K562 (cell line): ENCODE measurements at regions not wholly inside any gene's neighbourhood (a gene's known extent, or its start where the extent isn't known, plus 50 kb on each side); places are given as distances from the start of the nearest gene placed in this dataset.

Experiments used
- ATAC-seq: fragments of 200-7000 bp; cut with Tn5 transposase; 3 replicates; pipeline ENCODE4 v1.9.1; 2020; ENCODE audit warnings: moderate library complexity
- BruUV-seq: library from RNA; stranded (reverse); fragments of 400-500 nt; replicated peaks from 2 replicates; lab custom pipeline; 2021; lab: Mats Ljungman, UMichigan
- CTCF ChIA-PET: fragments of 300-600 bp; formaldehyde crosslinking; extraction: SDS; loops from one replicate; lab custom pipeline; 2021; ENCODE audit warnings: low intra/inter-chr PET ratio; lab: Yijun Ruan, JAX
- POLR2A ChIA-PET: fragments of 300-600, 350-650 bp; sonication (Branson Sonifier 250); formaldehyde crosslinking; extraction: SDS; loops from one replicate; lab custom pipeline; 2021; ENCODE audit warnings: antibody characterized with exemption, inconsistent platforms; lab: Yijun Ruan, JAX
- DNase-seq, 4 experiments: peaks; one replicate each; pipeline versions ENCODE4 v3.0.0 to v3.0.0-alpha.2; 2011 to 2018; ENCODE audit warnings: low spot score in 3 of 4, mixed read lengths in 3 of 4; ENCODE audit errors: extremely low read depth in 1 of 4
- FAIRE-seq: peaks from 2 replicates; lab custom pipeline; 2011; peaks lifted over from hg19 to GRCh38; lab: Jason Lieb, UNC
- H2AFZ ChIP-seq: 2 replicates; pipeline ENCODE4 v1.6.0; 2011; ENCODE audit warnings: low read depth, low read length, control low read depth, inconsistent platforms
- H3K27ac ChIP-seq: fragments of 200-600 bp; 3 replicates; pipeline ENCODE4 v1.8.0; 2011; ENCODE audit warnings: low read depth, mild to moderate bottlenecking, control low read depth, inconsistent platforms, low read length, moderate library complexity, mixed read lengths; ENCODE audit errors: extremely low read depth
- H3K27me3 ChIP-seq, 2 experiments: fragments of 300-600 bp in 1 of 2; 2 replicates in 1 of 2; 3 replicates in 1 of 2; pipeline versions ENCODE4 v1.6.0 to v1.8.0; 2011; ENCODE audit warnings: inconsistent platforms in 2 of 2, low read length in 2 of 2, mild to moderate bottlenecking in 1 of 2, mixed read lengths in 1 of 2, moderate library complexity in 1 of 2; ENCODE audit not compliant: control insufficient read depth in 2 of 2, insufficient read depth in 2 of 2
- H3K36me3 ChIP-seq: fragments of 300-600 bp; 3 replicates; pipeline ENCODE4 v1.8.0; 2011; ENCODE audit warnings: mild to moderate bottlenecking, low read length, inconsistent platforms; ENCODE audit not compliant: control insufficient read depth, insufficient read depth
- H3K4me1 ChIP-seq, 2 experiments: fragments of 200-600 bp in 1 of 2; replicated peaks in 1 of 2; 2 replicates in 1 of 2; 3 replicates in 1 of 2; pipeline versions ENCODE4 v1.5.1 to v1.8.0; 2011; ENCODE audit warnings: inconsistent platforms in 2 of 2, low read length in 2 of 2, mild to moderate bottlenecking in 1 of 2, mixed read lengths in 1 of 2, moderate library complexity in 1 of 2; ENCODE audit not compliant: control insufficient read depth in 2 of 2, insufficient read depth in 2 of 2
- H3K4me2 ChIP-seq: 2 replicates; pipeline ENCODE4 v1.6.1; 2011; ENCODE audit warnings: low read length, control low read depth, inconsistent platforms, mixed read lengths; ENCODE audit not compliant: insufficient read depth
- H3K4me3 ChIP-seq: fragments of 200-600 bp; sonication (generic), shearing (Covaris generic); 2 replicates; pipeline ENCODE4 v1.5.1; 2016; ENCODE audit warnings: control low read depth, inconsistent platforms
- H3K79me2 ChIP-seq: fragments of 200-600 bp; 3 replicates; pipeline ENCODE4 v1.8.0; 2011; ENCODE audit warnings: low read length, inconsistent platforms; ENCODE audit not compliant: control insufficient read depth, insufficient read depth
- H3K9ac ChIP-seq, 2 experiments: 2 replicates each; pipeline versions ENCODE4 v1.6.0 to v1.6.1; 2011; ENCODE audit warnings: low read depth in 2 of 2, low read length in 2 of 2, control low read depth in 1 of 2, inconsistent platforms in 1 of 2, mild to moderate bottlenecking in 1 of 2, mixed read lengths in 1 of 2; ENCODE audit not compliant: insufficient read depth in 1 of 2
- H3K9me1 ChIP-seq: one replicate; pipeline ENCODE4 v1.6.0; 2011; ENCODE audit warnings: inconsistent platforms, mild to moderate bottlenecking, low read length, moderate library complexity; ENCODE audit not compliant: control insufficient read depth, insufficient read depth
- H3K9me3 ChIP-seq: replicated peaks from 2 replicates; pipeline ENCODE4 v1.5.1; 2011; ENCODE audit warnings: low read depth, low read length, inconsistent platforms; ENCODE audit not compliant: control insufficient read depth, insufficient read depth
- H4K20me1 ChIP-seq: replicated peaks from 2 replicates; pipeline ENCODE4 v1.6.1; 2011; ENCODE audit warnings: low read length, inconsistent platforms, mixed read lengths; ENCODE audit not compliant: control insufficient read depth, insufficient read depth
- ELF2 ChIP-seq: fragments of 250-450 bp; sonication (Bioruptor Pico); IDR thresholded peaks from 2 replicates; pipeline ENCODE4 v1.5.0; 2021; ENCODE audit warnings: mild to moderate bottlenecking
- ETV6 ChIP-seq, 3 experiments: fragments of 150-350 bp in 1 of 3; sonication (generic) in 1 of 3; formaldehyde crosslinking in 1 of 3; IDR thresholded peaks; 2 replicates each; pipeline versions ENCODE4 v1.6.1 to v1.8.0; 2014 to 2022; ENCODE audit warnings: borderline replicate concordance in 2 of 3, low read depth in 2 of 3, antibody characterized with exemption in 1 of 3, low read length in 1 of 3, mild to moderate bottlenecking in 1 of 3, missing genetic modification reagents in 1 of 3
- KLF16 ChIP-seq: IDR thresholded peaks from 2 replicates; pipeline ENCODE4 v1.6.1; 2016; ENCODE audit warnings: antibody characterized with exemption
- MBD1 ChIP-seq: fragments of 250-450 bp; sonication (Bioruptor Pico); IDR thresholded peaks from 2 replicates; pipeline ENCODE4 v1.8.0; 2022; ENCODE audit warnings: inconsistent platforms
- STAT5A ChIP-seq: IDR thresholded peaks from 2 replicates; pipeline ENCODE4 v1.6.1; 2012; ENCODE audit warnings: low read length, inconsistent platforms, borderline replicate concordance
- STAT5B ChIP-seq: fragments of 250-450 bp; sonication (Bioruptor Pico); IDR thresholded peaks from 2 replicates; pipeline ENCODE4 v1.8.0; 2021; ENCODE audit warnings: mild to moderate bottlenecking, inconsistent platforms
- ZNF830 ChIP-seq: fragments of 250-450 bp; sonication (Bioruptor Pico); IDR thresholded peaks from 2 replicates; pipeline ENCODE4 v1.5.0; 2021; ENCODE audit warnings: mild to moderate bottlenecking
- WGBS: fragments of 100-300 bp; shearing (Covaris generic); methylation state at CpG from one replicate; pipeline ENCODE4 v1.1.6; 2016; ENCODE audit warnings: low coverage, mixed read lengths; ENCODE audit not compliant: insufficient coverage; ENCODE audit errors: missing lambda C conversion rate; 5-methylcytosine and 5-hydroxymethylcytosine counted together
- in situ Hi-C: fragments of 300-500 bp; cut with MboI; formaldehyde crosslinking; loops from 4 replicates; pipeline ENCODE4 v1.15.0; 2018; ENCODE audit warnings: inconsistent platforms, mixed read lengths
- intact Hi-C: fragments of 100-400 bp; cut with micrococcal nuclease; formaldehyde crosslinking; loops from 2 replicates; pipeline ENCODE4 v1.14.2; 2022
- TF ChIP-seq, protein P1 (sequence below): fragments of 200-800 bp; sonication (Bioruptor generic); IDR thresholded peaks from 2 replicates; pipeline ENCODE4 v1.6.1; 2016; ENCODE audit warnings: missing genetic modification characterization, missing compliant biosample characterization
- TF ChIP-seq, protein P2 (sequence below): sonication (generic); formaldehyde crosslinking; IDR thresholded peaks from 2 replicates; pipeline ENCODE4 v1.8.1; 2023; ENCODE audit warnings: missing genetic modification reagents, mild to moderate bottlenecking, borderline replicate concordance
- TF ChIP-seq, protein P3 (sequence below): sonication (generic); formaldehyde crosslinking; IDR thresholded peaks from 2 replicates; pipeline ENCODE4 v1.8.0; 2022; ENCODE audit warnings: mild to moderate bottlenecking, missing genetic modification reagents

GRCh38 chr2:150544731-150545130, 57.3 kb upstream of the RND3 start:
- no peaks in the 10 kb centered on the region for H4K20me1 ChIP-seq
- H3K4me1 ChIP-seq: no peaks in the 10 kb centered on the region; a peak in 1 of 5 replicates
- no peak overlapping the region for H2AFZ ChIP-seq
- H3K27ac ChIP-seq: no peak overlapping the region
- no peaks in the 10 kb centered on the region for H3K79me2 ChIP-seq
- H3K9ac ChIP-seq: no peak overlapping the region
- in situ Hi-C loops: no loop called here
- intact Hi-C loops: no loop called here
- ATAC-seq (no peak), FAIRE-seq (no peak), DNase-seq (no peak)
- no peaks in the 10 kb centered on the region for H3K27me3 ChIP-seq
- POLR2A ChIA-PET: no interaction called here
- H3K4me3 ChIP-seq: no peak overlapping the region
- CTCF ChIA-PET: no interaction called here
- H3K9me3 ChIP-seq: no peaks in the 10 kb centered on the region
- H3K4me2 ChIP-seq: no peak overlapping the region
- BruUV-seq: no TSS peak
- no peaks in the 10 kb centered on the region for H3K9me1 ChIP-seq
- no peaks in the 10 kb centered on the region for H3K36me3 ChIP-seq
- 5% methylated on average over 3 of the region's 3 CpGs for WGBS
- TF ChIP-seq STAT5A: no peak
- no peak for TF ChIP-seq ELF2 (CRISPR knock-in tag)
- TF ChIP-seq ETV6 (IDR thresholded peaks at IDR 0.05; ENCODE audit: borderline replicate concordance in 1 of 2, low read depth in 2 of 2, low read length in 1 of 2): no peak
- no peak for TF ChIP-seq ETV6 (CRISPR knock-in tag; IDR thresholded peaks at IDR 0.05; ENCODE audit: borderline replicate concordance)
- no peak for TF ChIP-seq MBD1 (CRISPR knock-in tag)
- TF ChIP-seq, protein P1, sequence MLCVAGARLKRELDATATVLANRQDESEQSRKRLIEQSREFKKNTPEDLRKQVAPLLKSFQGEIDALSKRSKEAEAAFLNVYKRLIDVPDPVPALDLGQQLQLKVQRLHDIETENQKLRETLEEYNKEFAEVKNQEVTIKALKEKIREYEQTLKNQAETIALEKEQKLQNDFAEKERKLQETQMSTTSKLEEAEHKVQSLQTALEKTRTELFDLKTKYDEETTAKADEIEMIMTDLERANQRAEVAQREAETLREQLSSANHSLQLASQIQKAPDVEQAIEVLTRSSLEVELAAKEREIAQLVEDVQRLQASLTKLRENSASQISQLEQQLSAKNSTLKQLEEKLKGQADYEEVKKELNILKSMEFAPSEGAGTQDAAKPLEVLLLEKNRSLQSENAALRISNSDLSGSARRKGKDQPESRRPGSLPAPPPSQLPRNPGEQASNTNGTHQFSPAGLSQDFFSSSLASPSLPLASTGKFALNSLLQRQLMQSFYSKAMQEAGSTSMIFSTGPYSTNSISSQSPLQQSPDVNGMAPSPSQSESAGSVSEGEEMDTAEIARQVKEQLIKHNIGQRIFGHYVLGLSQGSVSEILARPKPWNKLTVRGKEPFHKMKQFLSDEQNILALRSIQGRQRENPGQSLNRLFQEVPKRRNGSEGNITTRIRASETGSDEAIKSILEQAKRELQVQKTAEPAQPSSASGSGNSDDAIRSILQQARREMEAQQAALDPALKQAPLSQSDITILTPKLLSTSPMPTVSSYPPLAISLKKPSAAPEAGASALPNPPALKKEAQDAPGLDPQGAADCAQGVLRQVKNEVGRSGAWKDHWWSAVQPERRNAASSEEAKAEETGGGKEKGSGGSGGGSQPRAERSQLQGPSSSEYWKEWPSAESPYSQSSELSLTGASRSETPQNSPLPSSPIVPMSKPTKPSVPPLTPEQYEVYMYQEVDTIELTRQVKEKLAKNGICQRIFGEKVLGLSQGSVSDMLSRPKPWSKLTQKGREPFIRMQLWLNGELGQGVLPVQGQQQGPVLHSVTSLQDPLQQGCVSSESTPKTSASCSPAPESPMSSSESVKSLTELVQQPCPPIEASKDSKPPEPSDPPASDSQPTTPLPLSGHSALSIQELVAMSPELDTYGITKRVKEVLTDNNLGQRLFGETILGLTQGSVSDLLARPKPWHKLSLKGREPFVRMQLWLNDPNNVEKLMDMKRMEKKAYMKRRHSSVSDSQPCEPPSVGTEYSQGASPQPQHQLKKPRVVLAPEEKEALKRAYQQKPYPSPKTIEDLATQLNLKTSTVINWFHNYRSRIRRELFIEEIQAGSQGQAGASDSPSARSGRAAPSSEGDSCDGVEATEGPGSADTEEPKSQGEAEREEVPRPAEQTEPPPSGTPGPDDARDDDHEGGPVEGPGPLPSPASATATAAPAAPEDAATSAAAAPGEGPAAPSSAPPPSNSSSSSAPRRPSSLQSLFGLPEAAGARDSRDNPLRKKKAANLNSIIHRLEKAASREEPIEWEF (CRISPR knock-in tag): no peak
- TF ChIP-seq, protein P2, sequence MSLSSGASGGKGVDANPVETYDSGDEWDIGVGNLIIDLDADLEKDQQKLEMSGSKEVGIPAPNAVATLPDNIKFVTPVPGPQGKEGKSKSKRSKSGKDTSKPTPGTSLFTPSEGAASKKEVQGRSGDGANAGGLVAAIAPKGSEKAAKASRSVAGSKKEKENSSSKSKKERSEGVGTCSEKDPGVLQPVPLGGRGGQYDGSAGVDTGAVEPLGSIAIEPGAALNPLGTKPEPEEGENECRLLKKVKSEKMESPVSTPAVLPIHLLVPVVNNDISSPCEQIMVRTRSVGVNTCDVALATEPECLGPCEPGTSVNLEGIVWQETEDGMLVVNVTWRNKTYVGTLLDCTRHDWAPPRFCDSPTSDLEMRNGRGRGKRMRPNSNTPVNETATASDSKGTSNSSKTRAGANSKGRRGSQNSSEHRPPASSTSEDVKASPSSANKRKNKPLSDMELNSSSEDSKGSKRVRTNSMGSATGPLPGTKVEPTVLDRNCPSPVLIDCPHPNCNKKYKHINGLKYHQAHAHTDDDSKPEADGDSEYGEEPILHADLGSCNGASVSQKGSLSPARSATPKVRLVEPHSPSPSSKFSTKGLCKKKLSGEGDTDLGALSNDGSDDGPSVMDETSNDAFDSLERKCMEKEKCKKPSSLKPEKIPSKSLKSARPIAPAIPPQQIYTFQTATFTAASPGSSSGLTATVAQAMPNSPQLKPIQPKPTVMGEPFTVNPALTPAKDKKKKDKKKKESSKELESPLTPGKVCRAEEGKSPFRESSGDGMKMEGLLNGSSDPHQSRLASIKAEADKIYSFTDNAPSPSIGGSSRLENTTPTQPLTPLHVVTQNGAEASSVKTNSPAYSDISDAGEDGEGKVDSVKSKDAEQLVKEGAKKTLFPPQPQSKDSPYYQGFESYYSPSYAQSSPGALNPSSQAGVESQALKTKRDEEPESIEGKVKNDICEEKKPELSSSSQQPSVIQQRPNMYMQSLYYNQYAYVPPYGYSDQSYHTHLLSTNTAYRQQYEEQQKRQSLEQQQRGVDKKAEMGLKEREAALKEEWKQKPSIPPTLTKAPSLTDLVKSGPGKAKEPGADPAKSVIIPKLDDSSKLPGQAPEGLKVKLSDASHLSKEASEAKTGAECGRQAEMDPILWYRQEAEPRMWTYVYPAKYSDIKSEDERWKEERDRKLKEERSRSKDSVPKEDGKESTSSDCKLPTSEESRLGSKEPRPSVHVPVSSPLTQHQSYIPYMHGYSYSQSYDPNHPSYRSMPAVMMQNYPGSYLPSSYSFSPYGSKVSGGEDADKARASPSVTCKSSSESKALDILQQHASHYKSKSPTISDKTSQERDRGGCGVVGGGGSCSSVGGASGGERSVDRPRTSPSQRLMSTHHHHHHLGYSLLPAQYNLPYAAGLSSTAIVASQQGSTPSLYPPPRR (CRISPR knock-in tag): no peak
- TF ChIP-seq KLF16: no peak
- TF ChIP-seq, protein P3, sequence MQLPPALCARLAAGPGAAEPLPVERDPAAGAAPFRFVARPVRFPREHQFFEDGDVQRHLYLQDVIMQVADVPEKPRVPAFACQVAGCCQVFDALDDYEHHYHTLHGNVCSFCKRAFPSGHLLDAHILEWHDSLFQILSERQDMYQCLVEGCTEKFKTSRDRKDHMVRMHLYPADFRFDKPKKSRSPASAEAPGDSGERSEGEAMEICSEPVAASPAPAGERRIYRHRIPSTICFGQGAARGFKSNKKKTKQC (CRISPR knock-in tag): no peak
- TF ChIP-seq STAT5B: no peak
- no peak for TF ChIP-seq ZNF830
